ENCODE measurements at regions not wholly inside any gene's neighbourhood (a gene's known extent, or its start where the extent isn't known, plus 50 kb on each side); places are given as distances from the start of the nearest gene placed in this dataset.

DNA sequence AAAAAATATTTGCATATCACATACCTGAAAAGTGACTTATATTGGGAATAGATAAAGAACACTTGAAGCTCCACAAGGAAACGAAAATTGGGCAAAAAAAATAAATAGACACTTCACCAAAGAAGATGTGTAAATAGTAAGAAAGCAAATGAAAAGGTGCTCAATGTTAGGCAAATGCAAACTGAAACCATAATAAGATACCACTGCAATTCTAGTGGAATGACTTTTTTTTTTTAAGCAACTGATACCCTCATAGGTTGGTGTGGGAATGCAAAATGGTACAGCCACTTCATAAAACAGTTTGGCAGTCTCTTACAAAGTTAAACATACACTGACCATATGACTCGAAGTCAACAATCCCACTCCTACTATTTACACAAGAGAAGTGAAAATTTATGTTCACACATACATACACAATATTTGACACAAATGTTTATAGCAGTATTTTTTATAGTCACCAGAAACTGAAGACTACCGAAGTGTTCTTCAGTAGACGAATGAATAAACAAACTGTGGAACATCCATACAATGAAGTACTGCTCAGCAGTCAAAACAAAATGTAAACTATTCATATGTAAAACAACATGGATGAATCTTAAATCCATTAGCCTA, 176.3 kb downstream of the ZMAT3 start:
- no peaks in the 10 kb centered on the region for H3K36me3 ChIP-seq
- DNase-seq (ENCODE audit: low spot score in 2 of 2): no peak
- intact Hi-C loops (cut with DNase I): no loop called here
- TF ChIP-seq, protein P1, sequence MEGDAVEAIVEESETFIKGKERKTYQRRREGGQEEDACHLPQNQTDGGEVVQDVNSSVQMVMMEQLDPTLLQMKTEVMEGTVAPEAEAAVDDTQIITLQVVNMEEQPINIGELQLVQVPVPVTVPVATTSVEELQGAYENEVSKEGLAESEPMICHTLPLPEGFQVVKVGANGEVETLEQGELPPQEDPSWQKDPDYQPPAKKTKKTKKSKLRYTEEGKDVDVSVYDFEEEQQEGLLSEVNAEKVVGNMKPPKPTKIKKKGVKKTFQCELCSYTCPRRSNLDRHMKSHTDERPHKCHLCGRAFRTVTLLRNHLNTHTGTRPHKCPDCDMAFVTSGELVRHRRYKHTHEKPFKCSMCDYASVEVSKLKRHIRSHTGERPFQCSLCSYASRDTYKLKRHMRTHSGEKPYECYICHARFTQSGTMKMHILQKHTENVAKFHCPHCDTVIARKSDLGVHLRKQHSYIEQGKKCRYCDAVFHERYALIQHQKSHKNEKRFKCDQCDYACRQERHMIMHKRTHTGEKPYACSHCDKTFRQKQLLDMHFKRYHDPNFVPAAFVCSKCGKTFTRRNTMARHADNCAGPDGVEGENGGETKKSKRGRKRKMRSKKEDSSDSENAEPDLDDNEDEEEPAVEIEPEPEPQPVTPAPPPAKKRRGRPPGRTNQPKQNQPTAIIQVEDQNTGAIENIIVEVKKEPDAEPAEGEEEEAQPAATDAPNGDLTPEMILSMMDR (IDR thresholded peaks at IDR 0.05): no peak
- H3K4me3 ChIP-seq: no peak overlapping the region
- no peak overlapping the region for H3K27ac ChIP-seq
- H3K27me3 ChIP-seq: no peaks in the 10 kb centered on the region
- no peaks in the 10 kb centered on the region for H3K9me3 ChIP-seq
- H3K4me1 ChIP-seq: no peaks in the 10 kb centered on the region

Data from ascending aorta (tissue), 2 donors.